ENCODE measurements at regions not wholly inside any gene's neighbourhood (a gene's known extent, or its start where the extent isn't known, plus 50 kb on each side); places are given as distances from the start of the nearest gene placed in this dataset.
A peak's percentile ranks its signal among the peaks of the same experiment; 100 is the strongest.

GRCh38 chr2:223315813-223316212 is 263.8 kb downstream of the KCNE4 start:
- Histone ChIP-seq H3K9ac (replicated peaks in 1 of 4; ENCODE audit: extremely low read depth in 1 of 4, low read depth in 3 of 4, low read length in 3 of 4) (no peak overlapping the region), H3K14ac (ENCODE audit: insufficient read length) (no peak overlapping the region), H3K23ac (ENCODE audit: insufficient read length) (no peak overlapping the region), H3K4ac (replicated peaks; ENCODE audit: insufficient read length, low read depth, low read length) (no peak overlapping the region), H3K9me3 (ENCODE audit: insufficient read depth in 2 of 2, low read depth in 1 of 2, low read length in 1 of 2) (no peaks in the 10 kb centered on the region), H3K56ac (replicated peaks; ENCODE audit: insufficient read length, low read depth, low read length) (no peak overlapping the region), H4K91ac (replicated peaks; ENCODE audit: insufficient read length, low read length) (no peak overlapping the region), H3K18ac (ENCODE audit: extremely low read depth, low read length) (no peak overlapping the region), H2BK15ac (ENCODE audit: low read length) (no peak overlapping the region), H3K27ac (ENCODE audit: low read depth, low read length) (no peak overlapping the region), H4K8ac (ENCODE audit: extremely low read depth, insufficient read depth, low read length) (no peak overlapping the region), H3K36me3 (ENCODE audit: control insufficient read depth in 2 of 4, insufficient read depth in 4 of 4, low read length in 3 of 4) (no peaks in the 10 kb centered on the region), H3K79me2 (ENCODE audit: control insufficient read depth in 1 of 2, insufficient read depth in 2 of 2, low read length in 2 of 2) (no peaks in the 10 kb centered on the region), H3K79me1 (ENCODE audit: low read depth, low read length) (no peaks in the 10 kb centered on the region), H3K4me1 (replicated peaks in 1 of 4; ENCODE audit: control insufficient read depth in 3 of 4, insufficient read depth in 4 of 4, low read length in 3 of 4) (no peaks in the 10 kb centered on the region), H2AK5ac (ENCODE audit: low read depth, low read length) (no peak overlapping the region), H2BK12ac (ENCODE audit: low read depth, low read length) (no peak overlapping the region), H4K20me1 (replicated peaks in 1 of 2; ENCODE audit: control insufficient read depth in 1 of 2, insufficient read depth in 2 of 2, low read length in 2 of 2) (no peaks in the 10 kb centered on the region), H3K27me3 (replicated peaks in 1 of 4; ENCODE audit: control insufficient read depth in 3 of 4, extremely low read depth in 1 of 4, insufficient read depth in 3 of 4, low read length in 3 of 4) (no peaks in the 10 kb centered on the region), H3K23me2 (ENCODE audit: low read depth, low read length) (no peaks in the 10 kb centered on the region), H3K4me3 (ENCODE audit: extremely low read depth in 1 of 4, insufficient read depth in 2 of 4, low read depth in 3 of 4, low read length in 4 of 4) (no peak overlapping the region), H2AFZ (ENCODE audit: low read length) (peak overlapping the region; percentile 38; the same call in 1 of the 2 replicates), H3K4me2 (ENCODE audit: insufficient read depth in 1 of 2, low read depth in 2 of 2, low read length in 2 of 2) (no peak overlapping the region), H2BK20ac (ENCODE audit: low read length) (no peak overlapping the region), H2BK5ac (ENCODE audit: low read depth, low read length) (no peak overlapping the region), H2BK120ac (replicated peaks; ENCODE audit: low read depth, low read length) (no peak overlapping the region), H4K5ac (ENCODE audit: insufficient read length, low read depth, low read length) (no peak overlapping the region)
- DNase-seq (ENCODE audit: low read depth in 1 of 2, low spot score in 2 of 2) = no peak
- no peak for FAIRE-seq
- WGBS, 2 experiments (ENCODE audit: extremely low coverage in 1 of 2, insufficient coverage in 1 of 2, insufficient read length in 1 of 2, insufficient replicate concordance in 2 of 2, low coverage in 1 of 2, low lambda C conversion rate in 2 of 2, missing lambda C conversion rate in 1 of 2) = 89% methylated on average over 3 of the region's 3 CpGs; no CpG with 5 or more reads in 1 of the 2 experiments
- ChIA-PET CTCF (ENCODE audit: partially characterized antibody) (no interaction called here), POLR2A (ENCODE audit: partially characterized antibody) (no interaction called here)
- TF ChIP-seq BCL11A (IDR thresholded peaks at IDR 0.05; ENCODE audit: low read depth in 2 of 2, low read length in 2 of 2) = no peak
- TF ChIP-seq MAX (IDR thresholded peaks at IDR 0.05) = no peak
- no peak for TF ChIP-seq SUZ12 (IDR thresholded peaks at IDR 0.05; ENCODE audit: low read length)
- TF ChIP-seq ATF2 (IDR thresholded peaks at IDR 0.05; ENCODE audit: low read length) = no peak
- TF ChIP-seq CREB1 (IDR thresholded peaks at IDR 0.05) = no peak
- no peak for TF ChIP-seq NANOG (IDR thresholded peaks at IDR 0.05; ENCODE audit: insufficient read depth, low read depth, low read length, poor library complexity, severe bottlenecking)
- no peak for TF ChIP-seq FOSL1 (IDR thresholded peaks at IDR 0.05; ENCODE audit: insufficient read depth, low read depth, low read length)
- TF ChIP-seq SIX5 (IDR thresholded peaks at IDR 0.05; ENCODE audit: low read depth, low read length) = no peak

All from H1 (cell line).